ENCODE measurements at regions not wholly inside any gene's neighbourhood (a gene's known extent, or its start where the extent isn't known, plus 50 kb on each side); places are given as distances from the start of the nearest gene placed in this dataset.
"Not testable (repeated sequence)": the region's sequence is repeated elsewhere in the genome, so short reads cannot be mapped to it uniquely, and the experiment has no call there.

GRCh38 chr7:92973293-92973731 is 136.9 kb upstream of the CDK6 start:
- peak; percentile 9 for DNase-seq (ENCODE audit: low spot score)

- DNase-seq (ENCODE audit: low spot score), result no peak
Observed at GRCh38 chr7:92972441-92972840, 136.1 kb upstream of the CDK6 start.

GRCh38 chr7:92969061-92969460 is 132.7 kb upstream of the CDK6 start:
- no peak for DNase-seq (ENCODE audit: low spot score)

- DNase-seq (ENCODE audit: low spot score), result no peak
Observed at GRCh38 chr7:92968502-92968901, 132.1 kb upstream of the CDK6 start.

- no peak for DNase-seq (ENCODE audit: low spot score)
Observed at GRCh38 chr7:92967238-92967637, 130.9 kb upstream of the CDK6 start.

- DNase-seq (ENCODE audit: low spot score), result no peak
Observed at GRCh38 chr7:92964141-92964540, 127.8 kb upstream of the CDK6 start.

GRCh38 chr7:92963566-92963965 is 127.2 kb upstream of the CDK6 start:
- no peak for DNase-seq (ENCODE audit: low spot score)

- no peak for DNase-seq (ENCODE audit: low spot score)
Observed at GRCh38 chr7:92961961-92962360, 125.6 kb upstream of the CDK6 start.

GRCh38 chr7:92956575-92956974 is 120.2 kb upstream of the CDK6 start:
- DNase-seq (ENCODE audit: low spot score), result no peak

- no peak for DNase-seq (ENCODE audit: low spot score)
Observed at GRCh38 chr7:92955081-92955480, 118.7 kb upstream of the CDK6 start.

GRCh38 chr7:92953657-92954056 is 117.3 kb upstream of the CDK6 start:
- no peak for DNase-seq (ENCODE audit: low spot score)

GRCh38 chr7:92949748-92950147 is 113.4 kb upstream of the CDK6 start:
- DNase-seq (ENCODE audit: low spot score), result no peak

- no peak for DNase-seq (ENCODE audit: low spot score)
Observed at GRCh38 chr7:92945840-92946239, 109.5 kb upstream of the CDK6 start.

GRCh38 chr7:92944633-92945032 is 108.3 kb upstream of the CDK6 start:
- no peak for DNase-seq (ENCODE audit: low spot score)

GRCh38 chr7:92942706-92943105 is 106.3 kb upstream of the CDK6 start:
- not testable (repeated sequence) for DNase-seq (ENCODE audit: low spot score)

- no peak for DNase-seq (ENCODE audit: low spot score)
Observed at GRCh38 chr7:92939666-92940360, 103.4 kb upstream of the CDK6 start.

GRCh38 chr7:92934096-92934495 is 97.7 kb upstream of the CDK6 start:
- DNase-seq (ENCODE audit: low spot score), result no peak

- no peak for DNase-seq (ENCODE audit: low spot score)
Observed at GRCh38 chr7:92932450-92932849, 96.1 kb upstream of the CDK6 start.

- no peak for DNase-seq (ENCODE audit: low spot score)
Observed at GRCh38 chr7:92930404-92930803, 94.0 kb upstream of the CDK6 start.

- no peak for DNase-seq (ENCODE audit: low spot score)
Observed at GRCh38 chr7:92926697-92927044, 90.3 kb upstream of the CDK6 start.

GRCh38 chr7:92925876-92926696 is 89.7 kb upstream of the CDK6 start:
- no peak for DNase-seq (ENCODE audit: low spot score)

- no peak for DNase-seq (ENCODE audit: low spot score)
Observed at GRCh38 chr7:92924800-92925199, 88.4 kb upstream of the CDK6 start.

GRCh38 chr7:92917230-92917629 is 80.9 kb upstream of the CDK6 start:
- DNase-seq (ENCODE audit: low spot score), result no peak

- DNase-seq (ENCODE audit: low spot score), result no peak
Observed at GRCh38 chr7:92916770-92917224, 80.4 kb upstream of the CDK6 start.
